ENCODE measurements at regions not wholly inside any gene's neighbourhood (a gene's known extent, or its start where the extent isn't known, plus 50 kb on each side); places are given as distances from the start of the nearest gene placed in this dataset.

GRCh38 chr9:90035471-90035870, 430.7 kb downstream of the GADD45G start:
- whole genome bisulfite sequencing, 2 donors: 94 to 95% methylated on average over 2 of the region's 2 CpGs
- no peaks in the 10 kb centered on the region for H3K9me3 ChIP-seq (ENCODE audit: control insufficient read depth, low read length)
- DNase-seq: no peak

GRCh38 chr9:90037146-90037797, 432.5 kb downstream of the GADD45G start:
- DNase-seq: no peak
- intact Hi-C loops (cut with DNase I): no loop called here
- Histone ChIP-seq H3K36me3 (ENCODE audit: control insufficient read depth in 1 of 2, insufficient read depth in 2 of 2, low read length in 1 of 2) (no peaks in the 10 kb centered on the region), H3K4me1 (ENCODE audit: control insufficient read depth in 1 of 2, insufficient read depth in 2 of 2, low read length in 2 of 2) (no peaks in the 10 kb centered on the region), H3K27ac (ENCODE audit: low read depth in 1 of 2, low read length in 2 of 2) (no peak overlapping the region), H3K4me3 (ENCODE audit: low read length in 2 of 2) (no peak overlapping the region), H3K9me3 (ENCODE audit: control insufficient read depth, low read length) (no peaks in the 10 kb centered on the region), H3K27me3 (ENCODE audit: control insufficient read depth in 1 of 2, insufficient read depth in 2 of 2, low read length in 1 of 2) (no peaks in the 10 kb centered on the region)
- no peak for ATAC-seq (ENCODE audit: low FRiP score)
- 87 to 88% methylated on average over 11 of the region's 11 CpGs for WGBS, 2 donors

More at GRCh38 chr9:90035471-90035870, 430.7 kb downstream of the GADD45G start:
- no peak for ATAC-seq (ENCODE audit: low FRiP score)
- no peak overlapping the region for H3K27ac ChIP-seq (ENCODE audit: low read depth in 1 of 2, low read length in 2 of 2)
- H3K27me3 ChIP-seq (ENCODE audit: control insufficient read depth in 1 of 2, insufficient read depth in 2 of 2, low read length in 1 of 2): no peaks in the 10 kb centered on the region
- intact Hi-C loops (cut with DNase I): no loop called here
- H3K4me1 ChIP-seq (ENCODE audit: control insufficient read depth in 1 of 2, insufficient read depth in 2 of 2, low read length in 2 of 2): no peaks in the 10 kb centered on the region
- H3K4me3 ChIP-seq (ENCODE audit: low read length in 2 of 2): no peak overlapping the region
- no peaks in the 10 kb centered on the region for H3K36me3 ChIP-seq (ENCODE audit: control insufficient read depth in 1 of 2, insufficient read depth in 2 of 2, low read length in 1 of 2)

GRCh38 chr9:90038763-90039162, 434.0 kb downstream of the GADD45G start:
- intact Hi-C loops (cut with DNase I): no loop called here
- H3K4me3 ChIP-seq (ENCODE audit: low read length in 2 of 2): no peak overlapping the region
- no peak overlapping the region for H3K27ac ChIP-seq (ENCODE audit: low read depth in 1 of 2, low read length in 2 of 2)
- DNase-seq (no peak), ATAC-seq (ENCODE audit: low FRiP score) (no peak)
- H3K4me1 ChIP-seq (ENCODE audit: control insufficient read depth in 1 of 2, insufficient read depth in 2 of 2, low read length in 2 of 2): no peaks in the 10 kb centered on the region
- H3K36me3 ChIP-seq (ENCODE audit: control insufficient read depth in 1 of 2, insufficient read depth in 2 of 2, low read length in 1 of 2): no peaks in the 10 kb centered on the region
- H3K27me3 ChIP-seq (ENCODE audit: control insufficient read depth in 1 of 2, insufficient read depth in 2 of 2, low read length in 1 of 2): no peaks in the 10 kb centered on the region
- no peaks in the 10 kb centered on the region for H3K9me3 ChIP-seq (ENCODE audit: control insufficient read depth, low read length)
- 83 to 88% methylated on average over 9 of the region's 9 CpGs for WGBS, 2 donors

- WGBS, 2 donors: 64 to 71% methylated on average over 6 of the region's 6 CpGs
- no peak for ATAC-seq (ENCODE audit: low FRiP score)
Measured at GRCh38 chr9:90044263-90044662, 439.5 kb downstream of the GADD45G start.

GRCh38 chr9:90044710-90045151, 439.9 kb downstream of the GADD45G start:
- Histone ChIP-seq H3K27ac (ENCODE audit: low read depth in 1 of 2, low read length in 2 of 2) (no peak overlapping the region), H3K27me3 (ENCODE audit: control insufficient read depth in 1 of 2, insufficient read depth in 2 of 2, low read length in 1 of 2) (no peaks in the 10 kb centered on the region), H3K9me3 (ENCODE audit: control insufficient read depth, low read length) (no peaks in the 10 kb centered on the region), H3K4me1 (ENCODE audit: control insufficient read depth in 1 of 2, insufficient read depth in 2 of 2, low read length in 2 of 2) (no peaks in the 10 kb centered on the region), H3K4me3 (ENCODE audit: low read length in 2 of 2) (no peak overlapping the region), H3K36me3 (ENCODE audit: control insufficient read depth in 1 of 2, insufficient read depth in 2 of 2, low read length in 1 of 2) (no peaks in the 10 kb centered on the region)
- intact Hi-C loops (cut with DNase I): no loop called here
- 73 to 76% methylated on average over 7 of the region's 7 CpGs for WGBS, 2 donors
- DNase-seq: no peak
- no peak for ATAC-seq (ENCODE audit: low FRiP score)

More at GRCh38 chr9:90044263-90044662, 439.5 kb downstream of the GADD45G start:
- H3K4me3 ChIP-seq (ENCODE audit: low read length in 2 of 2): no peak overlapping the region
- DNase-seq: no peak
- H3K27me3 ChIP-seq (ENCODE audit: control insufficient read depth in 1 of 2, insufficient read depth in 2 of 2, low read length in 1 of 2): no peaks in the 10 kb centered on the region
- no peaks in the 10 kb centered on the region for H3K4me1 ChIP-seq (ENCODE audit: control insufficient read depth in 1 of 2, insufficient read depth in 2 of 2, low read length in 2 of 2)
- H3K27ac ChIP-seq (ENCODE audit: low read depth in 1 of 2, low read length in 2 of 2): no peak overlapping the region
- intact Hi-C loops (cut with DNase I): no loop called here
- no peaks in the 10 kb centered on the region for H3K36me3 ChIP-seq (ENCODE audit: control insufficient read depth in 1 of 2, insufficient read depth in 2 of 2, low read length in 1 of 2)
- H3K9me3 ChIP-seq (ENCODE audit: control insufficient read depth, low read length): no peaks in the 10 kb centered on the region

GRCh38 chr9:90046317-90046861, 441.6 kb downstream of the GADD45G start:
- ATAC-seq (ENCODE audit: low FRiP score) (no peak), DNase-seq (no peak)
- Histone ChIP-seq H3K9me3 (ENCODE audit: control insufficient read depth, low read length) (no peaks in the 10 kb centered on the region), H3K4me3 (ENCODE audit: low read length in 2 of 2) (no peak overlapping the region), H3K4me1 (ENCODE audit: control insufficient read depth in 1 of 2, insufficient read depth in 2 of 2, low read length in 2 of 2) (no peaks in the 10 kb centered on the region), H3K27me3 (ENCODE audit: control insufficient read depth in 1 of 2, insufficient read depth in 2 of 2, low read length in 1 of 2) (no peaks in the 10 kb centered on the region), H3K27ac (ENCODE audit: low read depth in 1 of 2, low read length in 2 of 2) (no peak overlapping the region), H3K36me3 (ENCODE audit: control insufficient read depth in 1 of 2, insufficient read depth in 2 of 2, low read length in 1 of 2) (no peaks in the 10 kb centered on the region)
- intact Hi-C loops (cut with DNase I): no loop called here
- WGBS, 2 donors: 72 to 87% methylated on average over 7 of the region's 7 CpGs

GRCh38 chr9:90047828-90048227, 443.0 kb downstream of the GADD45G start:
- no peak overlapping the region for H3K27ac ChIP-seq (ENCODE audit: low read depth in 1 of 2, low read length in 2 of 2)
- intact Hi-C loops (cut with DNase I): no loop called here
- H3K4me3 ChIP-seq (ENCODE audit: low read length in 2 of 2): no peak overlapping the region
- DNase-seq (no peak), ATAC-seq (ENCODE audit: low FRiP score) (no peak)
- H3K9me3 ChIP-seq (ENCODE audit: control insufficient read depth, low read length): no peaks in the 10 kb centered on the region
- H3K27me3 ChIP-seq (ENCODE audit: control insufficient read depth in 1 of 2, insufficient read depth in 2 of 2, low read length in 1 of 2): no peaks in the 10 kb centered on the region
- no peaks in the 10 kb centered on the region for H3K4me1 ChIP-seq (ENCODE audit: control insufficient read depth in 1 of 2, insufficient read depth in 2 of 2, low read length in 2 of 2)
- H3K36me3 ChIP-seq (ENCODE audit: control insufficient read depth in 1 of 2, insufficient read depth in 2 of 2, low read length in 1 of 2): no peaks in the 10 kb centered on the region

GRCh38 chr9:90052366-90052765, 447.6 kb downstream of the GADD45G start:
- Histone ChIP-seq H3K27ac (ENCODE audit: low read depth in 1 of 2, low read length in 2 of 2) (no peak overlapping the region), H3K9me3 (ENCODE audit: control insufficient read depth, low read length) (no peaks in the 10 kb centered on the region), H3K4me3 (ENCODE audit: low read length in 2 of 2) (no peak overlapping the region), H3K36me3 (ENCODE audit: control insufficient read depth in 1 of 2, insufficient read depth in 2 of 2, low read length in 1 of 2) (no peaks in the 10 kb centered on the region), H3K4me1 (ENCODE audit: control insufficient read depth in 1 of 2, insufficient read depth in 2 of 2, low read length in 2 of 2) (no peaks in the 10 kb centered on the region), H3K27me3 (ENCODE audit: control insufficient read depth in 1 of 2, insufficient read depth in 2 of 2, low read length in 1 of 2) (no peaks in the 10 kb centered on the region)
- DNase-seq (no peak), ATAC-seq (ENCODE audit: low FRiP score) (no peak)
- intact Hi-C loops (cut with DNase I): no loop called here

- no peak for DNase-seq
- Histone ChIP-seq H3K27me3 (ENCODE audit: control insufficient read depth in 1 of 2, insufficient read depth in 2 of 2, low read length in 1 of 2) (no peaks in the 10 kb centered on the region), H3K27ac (ENCODE audit: low read depth in 1 of 2, low read length in 2 of 2) (no peak overlapping the region), H3K9me3 (ENCODE audit: control insufficient read depth, low read length) (no peaks in the 10 kb centered on the region), H3K36me3 (ENCODE audit: control insufficient read depth in 1 of 2, insufficient read depth in 2 of 2, low read length in 1 of 2) (no peaks in the 10 kb centered on the region), H3K4me1 (ENCODE audit: control insufficient read depth in 1 of 2, insufficient read depth in 2 of 2, low read length in 2 of 2) (no peaks in the 10 kb centered on the region), H3K4me3 (ENCODE audit: low read length in 2 of 2) (no peak overlapping the region)
- intact Hi-C loops (cut with DNase I): no loop called here
- ATAC-seq (ENCODE audit: low FRiP score): no peak
- 72 to 76% methylated on average over 5 of the region's 5 CpGs for WGBS, 2 donors
Measured at GRCh38 chr9:90053027-90053426, 448.2 kb downstream of the GADD45G start.
